ENCODE measurements at regions not wholly inside any gene's neighbourhood (a gene's known extent, or its start where the extent isn't known, plus 50 kb on each side); places are given as distances from the start of the nearest gene placed in this dataset.

DNA sequence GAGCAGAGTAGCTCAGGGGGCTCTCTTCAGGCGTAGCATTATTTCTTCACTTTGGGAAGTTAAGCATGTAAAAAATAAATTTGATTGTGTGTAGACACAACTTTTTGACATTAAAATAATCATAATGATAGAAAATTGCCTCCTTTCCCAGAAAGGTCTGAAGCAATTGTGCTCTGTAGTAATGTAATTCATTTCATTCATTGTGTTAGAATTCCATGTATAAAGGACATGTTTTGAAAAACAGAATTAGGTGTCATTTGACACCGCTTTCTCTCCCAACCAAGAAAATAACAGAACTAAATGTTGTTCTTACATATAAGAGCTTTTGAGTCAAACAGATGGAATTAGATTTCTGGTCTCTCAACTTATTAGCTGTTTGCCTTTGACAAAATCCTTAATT, 1064.2 kb upstream of the FAM98A start:
- no peak overlapping the region for H3K27ac ChIP-seq
- no peak for TF ChIP-seq CTCF (IDR thresholded peaks at IDR 0.05)
- H3K4me3 ChIP-seq: no peak overlapping the region
- no peak for DNase-seq (ENCODE audit: low spot score)

- Histone ChIP-seq H3K4me3 (no peak overlapping the region), H3K27ac (no peak overlapping the region)
- no peak for DNase-seq (ENCODE audit: low spot score)
- no peak for TF ChIP-seq CTCF (IDR thresholded peaks at IDR 0.05)
Observed at GRCh38 chr2:34660741-34661140, 1061.6 kb upstream of the FAM98A start.

DNA sequence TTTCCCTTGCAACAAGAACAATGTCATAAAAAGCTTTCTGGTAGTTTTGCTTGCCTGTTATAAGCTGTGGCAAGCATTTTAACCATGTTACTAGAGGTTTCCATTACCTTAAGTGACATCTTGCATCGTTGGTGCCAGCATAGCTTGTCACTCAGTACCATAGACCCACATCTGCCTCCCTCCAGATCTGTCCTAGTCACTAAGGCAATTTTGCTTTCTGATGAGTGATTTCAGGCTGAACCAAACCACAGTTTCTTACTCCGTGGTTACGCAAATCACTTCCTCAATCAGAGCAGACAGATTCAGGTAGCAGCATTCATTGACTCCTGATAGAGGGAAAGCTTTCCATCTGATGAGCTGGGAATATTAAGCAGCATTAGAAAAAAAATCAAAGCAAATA, 1057.5 kb upstream of the FAM98A start:
- TF ChIP-seq CTCF (IDR thresholded peaks at IDR 0.05): no peak
- H3K27ac ChIP-seq: no peak overlapping the region
- H3K4me3 ChIP-seq: no peak overlapping the region
- DNase-seq (ENCODE audit: low spot score): no peak

- Histone ChIP-seq H3K4me3 (no peak overlapping the region), H3K27ac (no peak overlapping the region)
- DNase-seq (ENCODE audit: low spot score): no peak
- TF ChIP-seq CTCF (IDR thresholded peaks at IDR 0.05): no peak
Observed at GRCh38 chr2:34652636-34653035, 1053.5 kb upstream of the FAM98A start.

DNA sequence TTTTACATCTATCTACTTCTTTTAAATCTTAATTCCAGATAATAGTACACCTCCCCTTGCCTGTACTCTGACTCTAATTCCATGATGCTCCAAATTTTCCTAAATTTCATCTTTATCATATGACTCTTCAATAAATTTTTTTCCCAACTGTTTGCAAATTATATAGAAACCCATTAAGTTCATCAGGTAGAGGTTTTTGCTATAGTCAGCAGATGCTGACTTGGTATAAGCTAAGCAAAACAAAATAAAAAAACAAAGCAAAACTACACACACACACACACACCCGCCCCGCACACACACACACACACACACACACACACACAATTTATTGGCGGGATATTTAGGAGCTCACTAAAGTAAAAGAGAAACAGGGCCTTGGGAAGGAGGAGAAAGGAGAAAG, 1047.8 kb upstream of the FAM98A start:
- H3K4me3 ChIP-seq: no peak overlapping the region
- no peak for TF ChIP-seq CTCF (IDR thresholded peaks at IDR 0.05)
- no peak overlapping the region for H3K27ac ChIP-seq
- DNase-seq (ENCODE audit: low spot score): no peak

- DNase-seq (ENCODE audit: low spot score): no peak
- TF ChIP-seq CTCF (IDR thresholded peaks at IDR 0.05): no peak
- no peak overlapping the region for H3K4me3 ChIP-seq
- no peak overlapping the region for H3K27ac ChIP-seq
Observed at GRCh38 chr2:34632327-34632726, 1033.2 kb upstream of the FAM98A start.

DNA sequence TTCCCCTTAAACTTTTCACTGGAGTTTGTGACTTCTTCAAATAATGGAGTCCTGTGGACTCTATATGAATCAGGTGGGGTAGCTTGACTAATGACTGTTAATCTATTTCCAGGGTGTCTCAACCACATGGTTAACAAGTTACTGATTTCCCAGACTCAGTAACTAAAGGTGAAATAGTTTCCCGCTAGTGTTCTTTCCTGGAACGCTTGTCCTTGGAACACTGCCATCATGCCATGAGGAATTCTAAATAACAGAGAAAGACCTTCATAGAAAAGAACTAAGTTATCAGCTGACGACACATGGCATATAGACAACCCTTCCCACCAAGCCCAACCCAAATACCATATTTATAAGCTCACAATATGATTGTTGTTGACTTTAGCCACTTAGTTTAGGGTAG, 1027.9 kb upstream of the FAM98A start:
- TF ChIP-seq CTCF (IDR thresholded peaks at IDR 0.05): no peak
- no peak for DNase-seq (ENCODE audit: low spot score)

More for the DNA sequence above, 1027.9 kb upstream of the FAM98A start:
- H3K27ac ChIP-seq: no peak overlapping the region
- H3K4me3 ChIP-seq: no peak overlapping the region
